HepG2 (cell line): ENCODE measurements at regions not wholly inside any gene's neighbourhood (a gene's known extent, or its start where the extent isn't known, plus 50 kb on each side); places are given as distances from the start of the nearest gene placed in this dataset.

ENCODE experiments used
- ATAC-seq: fragments of 200-7000 bp; cut with Tn5 transposase; 3 replicates; pipeline ENCODE4 v1.9.1; 2020; ENCODE audit warnings: mild to moderate bottlenecking, moderate library complexity
- BruUV-seq: library from RNA; stranded (reverse); fragments of 400-500 nt; replicated peaks from 2 replicates; lab custom pipeline; 2021; lab: Mats Ljungman, UMichigan
- CTCF ChIA-PET: fragments of 300-600 bp; formaldehyde crosslinking; extraction: SDS; loops from one replicate; lab custom pipeline; 2021; ENCODE audit warnings: low total read pairs, inconsistent platforms, low intra/inter-chr PET ratio; lab: Yijun Ruan, JAX
- POLR2A ChIA-PET: fragments of 350-600 bp; sonication (Branson Sonifier 250); formaldehyde crosslinking; loops from one replicate; lab custom pipeline; 2020; ENCODE audit warnings: antibody characterized with exemption, inconsistent platforms; lab: Yijun Ruan, JAX
- DNase-seq: peaks from one replicate; pipeline ENCODE4 v3.0.0-alpha.2; 2015; ENCODE audit warnings: low spot score
- FAIRE-seq: peaks from 3 replicates; lab custom pipeline; 2011; peaks lifted over from hg19 to GRCh38; lab: Jason Lieb, UNC
- H2AFZ ChIP-seq: one replicate; pipeline ENCODE4 v1.6.1; 2011; ENCODE audit warnings: low read length, inconsistent platforms
- H3K27ac ChIP-seq: fragments of 300-600 bp; 3 replicates; pipeline ENCODE4 v1.8.0; 2011; ENCODE audit warnings: mixed run types, mild to moderate bottlenecking, mixed read lengths, low read length, inconsistent platforms; ENCODE audit not compliant: insufficient read depth; ENCODE audit errors: extremely low read length
- H3K27me3 ChIP-seq, 2 experiments: fragments of 200-600 bp in 1 of 2; 2 replicates in 1 of 2; 3 replicates in 1 of 2; pipeline versions ENCODE4 v1.6.0 to v1.8.0; 2011; ENCODE audit warnings: low read length in 2 of 2, mild to moderate bottlenecking in 2 of 2, moderate library complexity in 2 of 2, inconsistent platforms in 1 of 2; ENCODE audit not compliant: insufficient read depth in 2 of 2, control insufficient read depth in 1 of 2
- H3K36me3 ChIP-seq, 2 experiments: fragments of 200-600 bp in 1 of 2; replicated peaks in 1 of 2; 2 replicates in 1 of 2; 3 replicates in 1 of 2; pipeline versions ENCODE4 v1.5.1 to v1.8.0; 2011; ENCODE audit warnings: low read length in 2 of 2, inconsistent platforms in 1 of 2; ENCODE audit not compliant: insufficient read depth in 2 of 2, control insufficient read depth in 1 of 2
- H3K4me1 ChIP-seq: 2 replicates; pipeline ENCODE4 v1.5.1; 2012; ENCODE audit warnings: low read length, inconsistent platforms; ENCODE audit not compliant: insufficient read depth
- H3K4me2 ChIP-seq: 2 replicates; pipeline ENCODE4 v1.6.0; 2011; ENCODE audit warnings: low read depth, low read length, inconsistent platforms
- H3K4me3 ChIP-seq, 3 experiments: fragments of 200-600 bp in 1 of 3; sonication (generic), shearing (Covaris generic) in 1 of 3; replicated peaks in 1 of 3; 2 replicates each; pipeline ENCODE4 v1.5.1; 2011 to 2016; ENCODE audit warnings: low read length in 3 of 3, inconsistent platforms in 2 of 3, low read depth in 2 of 3, mild to moderate bottlenecking in 2 of 3, control low read depth in 1 of 3, mixed read lengths in 1 of 3; ENCODE audit not compliant: insufficient read depth in 1 of 3
- H3K79me2 ChIP-seq: one replicate; pipeline ENCODE4 v1.6.1; 2011; ENCODE audit warnings: low read length, inconsistent platforms; ENCODE audit not compliant: insufficient read depth
- H3K9ac ChIP-seq: 2 replicates; pipeline ENCODE4 v1.6.0; 2011; ENCODE audit warnings: mild to moderate bottlenecking, low read depth, low read length, inconsistent platforms; ENCODE audit not compliant: insufficient read depth
- H3K9me3 ChIP-seq: 2 replicates; pipeline ENCODE4 v1.5.1; 2012; ENCODE audit warnings: mild to moderate bottlenecking, low read length
- H4K20me1 ChIP-seq: 2 replicates; pipeline ENCODE4 v1.6.0; 2011; ENCODE audit warnings: inconsistent platforms, mild to moderate bottlenecking, low read length, moderate library complexity; ENCODE audit not compliant: insufficient read depth
- ARID4A ChIP-seq: sonication (generic); formaldehyde crosslinking; IDR thresholded peaks from 2 replicates; pipeline ENCODE4 v1.5.0; 2020; ENCODE audit warnings: mild to moderate bottlenecking, missing genetic modification reagents, borderline replicate concordance
- E2F1 ChIP-seq: sonication (generic); formaldehyde crosslinking; IDR thresholded peaks from 2 replicates; pipeline ENCODE4 v1.5.0; 2020; ENCODE audit warnings: missing genetic modification reagents
- EED ChIP-seq: sonication (generic); formaldehyde crosslinking; IDR thresholded peaks from 2 replicates; pipeline ENCODE4 v1.5.0; 2020; ENCODE audit warnings: mild to moderate bottlenecking, missing genetic modification reagents
- KLF11 ChIP-seq: IDR thresholded peaks from 2 replicates; pipeline ENCODE4 v1.6.1; 2016; ENCODE audit warnings: missing compliant biosample characterization
- NCOA5 ChIP-seq: sonication (generic); formaldehyde crosslinking; IDR thresholded peaks from 2 replicates; pipeline ENCODE4 v1.4.0; 2020; ENCODE audit warnings: missing genetic modification reagents
- RARG ChIP-seq: sonication (generic); formaldehyde crosslinking; IDR thresholded peaks from 2 replicates; pipeline ENCODE4 v1.4.0; 2020; ENCODE audit warnings: low read depth, mild to moderate bottlenecking, missing genetic modification reagents
- TBX2 ChIP-seq: sonication (generic); formaldehyde crosslinking; IDR thresholded peaks from 2 replicates; pipeline ENCODE4 v1.5.0; 2020; ENCODE audit warnings: missing genetic modification reagents, mild to moderate bottlenecking, borderline replicate concordance
- TRIM24 ChIP-seq: sonication (generic); formaldehyde crosslinking; IDR thresholded peaks from 2 replicates; pipeline ENCODE4 v1.8.0; 2022; ENCODE audit warnings: mild to moderate bottlenecking, missing genetic modification reagents
- ZBTB7B ChIP-seq: sonication (generic); formaldehyde crosslinking; IDR thresholded peaks from 2 replicates; pipeline ENCODE4 v1.4.0; 2020; ENCODE audit warnings: missing genetic modification reagents
- ZNF3 ChIP-seq: IDR thresholded peaks from 2 replicates; pipeline ENCODE4 v1.7.0; 2017; ENCODE audit warnings: inconsistent platforms
- ZNF33A ChIP-seq: sonication (generic); formaldehyde crosslinking; IDR thresholded peaks from 2 replicates; pipeline ENCODE4 v1.5.1; 2020; ENCODE audit warnings: missing genetic modification reagents, mild to moderate bottlenecking, moderate library complexity, borderline replicate concordance
- ZNF430 ChIP-seq: sonication (generic); formaldehyde crosslinking; IDR thresholded peaks from 2 replicates; pipeline ENCODE4 v1.9.0; 2021; ENCODE audit warnings: mild to moderate bottlenecking, missing genetic modification reagents
- ZNF564 ChIP-seq: sonication (generic); formaldehyde crosslinking; IDR thresholded peaks from 2 replicates; pipeline ENCODE4 v1.8.1; 2023; ENCODE audit warnings: mild to moderate bottlenecking, missing genetic modification reagents
- ZNF781 ChIP-seq: sonication (generic); formaldehyde crosslinking; IDR thresholded peaks from 2 replicates; pipeline ENCODE4 v1.5.1; 2020; ENCODE audit warnings: borderline replicate concordance, mild to moderate bottlenecking, missing genetic modification reagents; ENCODE audit errors: not compliant biosample characterization
- WGBS: methylation state at CpG from one replicate; pipeline ENCODE4 v1.1.6; 2017; ENCODE audit warnings: low lambda C conversion rate; 5-methylcytosine and 5-hydroxymethylcytosine counted together
- in situ Hi-C: cut with HindIII; loops from 2 replicates; pipeline ENCODE4 v1.10.0; 2017; ENCODE audit warnings: low pct_unique_long_range_greater_than_20kb; ENCODE audit not compliant: extremely low pct_ligation_motif_present
- intact Hi-C: fragments of 100-400 bp; cut with micrococcal nuclease; formaldehyde crosslinking; loops from one replicate; pipeline ENCODE4 v1.10.0; 2022; ENCODE audit not compliant: unreplicated experiment
- TF ChIP-seq, protein P1 (sequence below): sonication (generic); formaldehyde crosslinking; IDR thresholded peaks from 2 replicates; pipeline ENCODE4 v1.5.0; 2020; ENCODE audit warnings: missing genetic modification reagents

GRCh38 chr12:82055391-82055790, 296.2 kb upstream of the PPFIA2 start:
- no peak for ATAC-seq
- Histone ChIP-seq H4K20me1 (no peaks in the 10 kb centered on the region), H3K4me1 (no peaks in the 10 kb centered on the region), H3K79me2 (no peaks in the 10 kb centered on the region), H3K27me3 (no peaks in the 10 kb centered on the region), H3K4me2 (no peak overlapping the region), H3K9ac (no peak overlapping the region), H3K9me3 (peaks cover 37% of the 10 kb centered on the region), H3K4me3 (no peak overlapping the region), H2AFZ (no peak overlapping the region), H3K27ac (no peak overlapping the region), H3K36me3 (no peaks in the 10 kb centered on the region)
- POLR2A ChIA-PET, result no interaction called here
- no peak for DNase-seq
- no peak for FAIRE-seq
- intact Hi-C loops (no loop called here), in situ Hi-C loops (no loop called here)
- 0% methylated on average over 1 of the region's 1 CpG for WGBS
- CTCF ChIA-PET, result no interaction called here
- BruUV-seq, result no TSS peak
- no peak for TF ChIP-seq TRIM24
- TF ChIP-seq E2F1 (CRISPR knock-in tag), result no peak
- TF ChIP-seq ZNF33A (CRISPR knock-in tag), result no peak
- TF ChIP-seq, protein P1, sequence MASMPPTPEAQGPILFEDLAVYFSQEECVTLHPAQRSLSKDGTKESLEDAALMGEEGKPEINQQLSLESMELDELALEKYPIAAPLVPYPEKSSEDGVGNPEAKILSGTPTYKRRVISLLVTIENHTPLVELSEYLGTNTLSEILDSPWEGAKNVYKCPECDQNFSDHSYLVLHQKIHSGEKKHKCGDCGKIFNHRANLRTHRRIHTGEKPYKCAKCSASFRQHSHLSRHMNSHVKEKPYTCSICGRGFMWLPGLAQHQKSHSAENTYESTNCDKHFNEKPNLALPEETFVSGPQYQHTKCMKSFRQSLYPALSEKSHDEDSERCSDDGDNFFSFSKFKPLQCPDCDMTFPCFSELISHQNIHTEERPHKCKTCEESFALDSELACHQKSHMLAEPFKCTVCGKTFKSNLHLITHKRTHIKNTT (CRISPR knock-in tag), result no peak
- no peak for TF ChIP-seq ARID4A (CRISPR knock-in tag)
- TF ChIP-seq KLF11 (CRISPR knock-in tag), result no peak
- TF ChIP-seq ZNF564, result no peak
- no peak for TF ChIP-seq ZNF781 (CRISPR knock-in tag)
- TF ChIP-seq RARG (CRISPR knock-in tag), result no peak
- no peak for TF ChIP-seq EED (CRISPR knock-in tag)
- TF ChIP-seq ZBTB7B (CRISPR knock-in tag), result no peak
- no peak for TF ChIP-seq TBX2 (CRISPR knock-in tag)
- no peak for TF ChIP-seq ZNF430
- TF ChIP-seq ZNF3, result no peak
- TF ChIP-seq NCOA5 (CRISPR knock-in tag), result no peak
